ENCODE measurements at regions not wholly inside any gene's neighbourhood (a gene's known extent, or its start where the extent isn't known, plus 50 kb on each side); places are given as distances from the start of the nearest gene placed in this dataset.

- DNase-seq: no peak
These were observed 141.2 kb upstream of the RPL38 start for GRCh38 chr17:74062234-74062633.

- no peak for DNase-seq
These were observed 140.0 kb upstream of the RPL38 start for GRCh38 chr17:74063439-74063838.

- no peak for DNase-seq
These were observed 133.1 kb upstream of the RPL38 start for GRCh38 chr17:74070374-74070773.

- no peak for DNase-seq
These were observed 132.3 kb upstream of the RPL38 start for GRCh38 chr17:74070998-74071679.

- no peak for DNase-seq
These were observed 131.1 kb upstream of the RPL38 start for GRCh38 chr17:74072340-74072739.

- DNase-seq: no peak
These were observed 127.0 kb upstream of the RPL38 start for GRCh38 chr17:74076446-74076845.

GRCh38 chr17:74077231-74077630 is 126.2 kb upstream of the RPL38 start:
- no peak for DNase-seq

- no peak for DNase-seq
These were observed 125.0 kb upstream of the RPL38 start for GRCh38 chr17:74078363-74078941.

- DNase-seq: no peak
These were observed 123.8 kb upstream of the RPL38 start for GRCh38 chr17:74079537-74080300.

GRCh38 chr17:74080656-74081582 is 122.6 kb upstream of the RPL38 start:
- DNase-seq: no peak

GRCh38 chr17:74082886-74083285 is 120.6 kb upstream of the RPL38 start:
- DNase-seq: no peak

GRCh38 chr17:74083321-74083720 is 120.2 kb upstream of the RPL38 start:
- no peak for DNase-seq

- no peak for DNase-seq
These were observed 118.0 kb upstream of the RPL38 start for GRCh38 chr17:74085434-74085833.

GRCh38 chr17:74087002-74087585 is 116.4 kb upstream of the RPL38 start:
- DNase-seq: no peak

- DNase-seq: no peak
These were observed 115.1 kb upstream of the RPL38 start for GRCh38 chr17:74088285-74088933.

- no peak for DNase-seq
These were observed 114.5 kb upstream of the RPL38 start for GRCh38 chr17:74088934-74089329.

GRCh38 chr17:74089380-74089779 is 114.1 kb upstream of the RPL38 start:
- no peak for DNase-seq

GRCh38 chr17:74089869-74090464 is 113.5 kb upstream of the RPL38 start:
- peak; percentile 88 for DNase-seq

- DNase-seq: no peak
These were observed 108.8 kb upstream of the RPL38 start for GRCh38 chr17:74094651-74095050.

- no peak for DNase-seq
These were observed 107.0 kb upstream of the RPL38 start for GRCh38 chr17:74096456-74096855.

GRCh38 chr17:74097450-74098135 is 105.9 kb upstream of the RPL38 start:
- no peak for DNase-seq

All from stimulated activated CD8-positive, alpha-beta memory T cell treated with anti-CD3 and anti-CD28 coated beads, Interleukin-4, amount 100 ng/mL, for 48 hours (primary cell).